Upper lobe of right lung (tissue), 1 donor: ENCODE measurements at regions not wholly inside any gene's neighbourhood (a gene's known extent, or its start where the extent isn't known, plus 50 kb on each side); places are given as distances from the start of the nearest gene placed in this dataset.

Experiments used
- ATAC-seq: fragments of 200-7000 bp; cut with Tn5 transposase; one replicate; pipeline ENCODE4 v1.9.1; 2020; ENCODE audit warnings: mild to moderate bottlenecking, moderate library complexity
- DNase-seq: peaks from one replicate; pipeline ENCODE4 v3.0.0-alpha.2; 2020
- H3K27ac ChIP-seq: fragments of 200-600 bp; one replicate; pipeline ENCODE4 v1.8.0; 2022
- H3K27me3 ChIP-seq: fragments of 200-600 bp; one replicate; pipeline ENCODE4 v1.8.0; 2022; ENCODE audit warnings: mild to moderate bottlenecking
- H3K36me3 ChIP-seq: fragments of 200-600 bp; one replicate; pipeline ENCODE4 v1.8.0; 2022
- H3K4me1 ChIP-seq: fragments of 200-600 bp; one replicate; pipeline ENCODE4 v1.8.0; 2022
- H3K4me3 ChIP-seq: fragments of 200-600 bp; one replicate; pipeline ENCODE4 v1.8.0; 2022; ENCODE audit warnings: mild to moderate bottlenecking
- H3K9me3 ChIP-seq: fragments of 200-600 bp; one replicate; pipeline ENCODE4 v1.8.0; 2022
- intact Hi-C: fragments of 100-400 bp; cut with DNase I; formaldehyde crosslinking; loops from one replicate; pipeline ENCODE4 v1.11.0; 2022
- TF ChIP-seq, protein P1 (sequence below): fragments of 200-600 bp; IDR thresholded peaks from one replicate; pipeline ENCODE4 v1.8.0; 2022; ENCODE audit warnings: antibody characterized with exemption
- donor health status: DM: no; HTN: yes; CAD: no; lungs with severe emphysema.

DNA sequence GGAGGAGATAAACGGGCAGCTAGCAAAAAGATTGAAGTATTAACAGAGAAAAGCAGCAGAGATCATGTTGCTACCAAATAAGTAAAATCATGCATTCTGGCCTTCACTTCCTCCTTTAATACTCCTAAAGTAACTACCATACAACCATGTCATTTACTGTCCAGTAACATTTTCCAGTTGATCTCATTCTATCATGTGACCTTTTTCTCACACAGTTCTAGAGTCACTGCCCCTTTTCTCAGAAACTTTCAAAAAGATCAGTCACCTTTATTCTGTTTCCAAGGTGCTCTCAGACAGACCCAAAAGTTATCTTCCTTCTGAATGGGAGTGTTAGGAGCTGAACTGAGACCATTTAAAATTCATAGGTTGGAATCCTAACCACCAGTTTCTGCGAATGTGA, 984.4 kb downstream of the FAM181B start:
- no peaks in the 10 kb centered on the region for H3K9me3 ChIP-seq
- ATAC-seq (no peak), DNase-seq (no peak)
- intact Hi-C loops = no loop called here
- no peaks in the 10 kb centered on the region for H3K27me3 ChIP-seq
- TF ChIP-seq, protein P1, sequence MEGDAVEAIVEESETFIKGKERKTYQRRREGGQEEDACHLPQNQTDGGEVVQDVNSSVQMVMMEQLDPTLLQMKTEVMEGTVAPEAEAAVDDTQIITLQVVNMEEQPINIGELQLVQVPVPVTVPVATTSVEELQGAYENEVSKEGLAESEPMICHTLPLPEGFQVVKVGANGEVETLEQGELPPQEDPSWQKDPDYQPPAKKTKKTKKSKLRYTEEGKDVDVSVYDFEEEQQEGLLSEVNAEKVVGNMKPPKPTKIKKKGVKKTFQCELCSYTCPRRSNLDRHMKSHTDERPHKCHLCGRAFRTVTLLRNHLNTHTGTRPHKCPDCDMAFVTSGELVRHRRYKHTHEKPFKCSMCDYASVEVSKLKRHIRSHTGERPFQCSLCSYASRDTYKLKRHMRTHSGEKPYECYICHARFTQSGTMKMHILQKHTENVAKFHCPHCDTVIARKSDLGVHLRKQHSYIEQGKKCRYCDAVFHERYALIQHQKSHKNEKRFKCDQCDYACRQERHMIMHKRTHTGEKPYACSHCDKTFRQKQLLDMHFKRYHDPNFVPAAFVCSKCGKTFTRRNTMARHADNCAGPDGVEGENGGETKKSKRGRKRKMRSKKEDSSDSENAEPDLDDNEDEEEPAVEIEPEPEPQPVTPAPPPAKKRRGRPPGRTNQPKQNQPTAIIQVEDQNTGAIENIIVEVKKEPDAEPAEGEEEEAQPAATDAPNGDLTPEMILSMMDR = no peak
- no peaks in the 10 kb centered on the region for H3K36me3 ChIP-seq
- H3K4me1 ChIP-seq = no peaks in the 10 kb centered on the region
- H3K27ac ChIP-seq = no peak overlapping the region
- H3K4me3 ChIP-seq = no peak overlapping the region

DNA sequence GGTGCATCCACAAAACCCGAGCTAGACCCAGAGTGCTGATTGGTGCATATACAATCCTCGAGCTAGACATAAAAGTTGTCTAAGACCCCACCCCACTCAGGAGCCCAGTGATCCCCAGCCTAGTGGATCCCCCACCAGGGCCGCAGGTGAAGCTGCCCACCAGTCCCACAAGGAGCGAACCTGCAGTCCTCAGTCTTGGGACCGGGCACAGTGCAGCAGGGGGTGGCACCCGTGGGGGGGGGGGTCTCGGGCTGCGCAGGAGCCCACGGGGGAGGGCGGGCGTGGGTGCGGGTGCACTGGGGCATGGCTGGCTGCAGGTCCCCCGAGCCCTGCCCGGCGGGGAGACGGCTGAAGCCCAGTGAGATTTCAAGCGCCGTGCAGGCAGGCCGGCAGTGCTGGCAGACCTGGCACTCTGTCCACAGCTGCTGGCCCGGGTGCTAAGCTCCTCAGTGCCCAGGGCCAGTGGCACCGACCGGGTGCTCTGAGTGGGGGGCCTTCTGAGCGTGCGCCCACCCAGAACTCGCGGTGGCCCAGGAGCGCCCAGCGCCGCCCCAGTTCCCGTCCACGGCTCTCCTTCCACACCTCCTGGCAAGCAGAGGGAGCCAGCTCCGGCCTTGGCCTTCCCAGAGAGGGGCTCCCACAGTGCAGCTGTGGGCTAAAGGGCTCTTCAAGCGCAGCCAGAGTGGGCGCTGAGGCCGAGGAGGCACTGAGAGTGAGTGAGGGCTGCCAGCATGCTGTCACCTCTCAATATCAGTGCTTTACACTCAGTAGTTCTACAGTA, 989.1 kb downstream of the FAM181B start:
- Histone ChIP-seq H3K4me3 (no peak overlapping the region), H3K27me3 (no peaks in the 10 kb centered on the region), H3K4me1 (no peaks in the 10 kb centered on the region), H3K9me3 (no peaks in the 10 kb centered on the region), H3K27ac (no peak overlapping the region), H3K36me3 (no peaks in the 10 kb centered on the region)
- TF ChIP-seq, protein P1 = no peak
- intact Hi-C loops = no loop called here
- DNase-seq (peak; percentile 49), ATAC-seq (peak; percentile 56)

DNA sequence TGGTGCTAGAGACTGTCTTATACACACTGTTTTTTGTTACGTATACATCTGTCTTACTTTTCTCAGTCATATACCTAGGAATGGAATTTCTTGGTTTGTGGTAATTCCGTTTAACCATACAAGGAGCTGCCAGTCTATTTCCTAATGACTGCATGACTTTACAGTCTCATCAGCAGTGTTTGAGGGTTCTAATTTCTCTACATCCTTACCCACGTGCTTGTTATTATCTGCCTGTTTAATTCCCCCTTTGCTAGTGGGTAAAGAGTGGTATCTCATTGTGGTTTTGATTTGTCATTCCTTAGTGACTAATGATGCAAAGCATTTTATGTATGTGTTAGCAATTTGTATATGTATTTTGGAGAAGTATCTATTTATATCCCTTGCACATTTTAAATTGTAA, 1008.0 kb downstream of the FAM181B start:
- Histone ChIP-seq H3K4me1 (no peaks in the 10 kb centered on the region), H3K27me3 (no peaks in the 10 kb centered on the region), H3K36me3 (no peaks in the 10 kb centered on the region), H3K4me3 (no peak overlapping the region), H3K27ac (no peak overlapping the region), H3K9me3 (peaks cover 1% of the 10 kb centered on the region)
- ATAC-seq (no peak), DNase-seq (no peak)
- TF ChIP-seq, protein P1 = no peak
- intact Hi-C loops = no loop called here

DNA sequence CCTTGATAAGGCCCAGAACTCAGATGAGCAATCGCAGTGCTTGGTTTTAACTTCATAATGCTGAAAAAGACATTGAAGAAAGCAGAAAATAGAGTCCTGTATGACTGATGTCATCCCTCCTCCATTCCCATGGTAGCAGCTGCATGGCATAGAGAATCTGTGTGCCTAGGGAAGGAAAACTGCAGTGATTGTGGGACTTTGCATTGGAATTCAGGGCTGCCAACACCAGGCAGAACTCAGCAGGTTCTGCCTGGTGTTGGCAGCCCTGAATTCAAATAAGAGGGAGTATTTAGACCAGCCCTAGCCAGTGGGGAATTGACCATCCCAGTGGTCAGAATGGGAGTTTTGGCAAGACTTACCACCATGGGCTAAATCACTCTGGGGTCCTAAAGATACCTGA, 1016.0 kb downstream of the FAM181B start:
- H3K4me1 ChIP-seq = no peaks in the 10 kb centered on the region
- no peak overlapping the region for H3K27ac ChIP-seq
- no peaks in the 10 kb centered on the region for H3K27me3 ChIP-seq
- H3K36me3 ChIP-seq = no peaks in the 10 kb centered on the region
- no peak overlapping the region for H3K4me3 ChIP-seq
- DNase-seq (no peak), ATAC-seq (no peak)
- TF ChIP-seq, protein P1 = no peak
- H3K9me3 ChIP-seq = no peaks in the 10 kb centered on the region
- intact Hi-C loops = no loop called here

DNA sequence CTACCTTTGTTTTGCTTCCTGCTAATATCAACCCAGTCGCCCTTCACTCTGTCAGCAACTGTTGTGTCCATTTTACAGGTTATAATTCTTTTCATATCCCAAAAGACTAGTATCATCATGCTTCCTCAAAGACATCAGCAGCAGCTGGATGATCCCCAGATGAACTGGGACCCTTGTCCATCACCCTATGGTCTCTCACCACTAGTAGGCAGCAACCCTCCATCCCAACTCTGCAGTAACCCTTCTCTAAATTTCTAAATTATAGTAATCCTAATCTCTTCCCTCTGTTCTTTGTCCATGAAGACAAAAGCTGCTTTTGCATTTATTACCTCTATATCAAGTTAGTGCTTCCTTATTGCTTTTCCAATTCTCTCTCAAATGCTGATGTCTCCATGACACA, 1025.8 kb downstream of the FAM181B start:
- Histone ChIP-seq H3K4me1 (no peaks in the 10 kb centered on the region), H3K4me3 (no peak overlapping the region), H3K36me3 (no peaks in the 10 kb centered on the region), H3K9me3 (no peaks in the 10 kb centered on the region), H3K27me3 (no peaks in the 10 kb centered on the region), H3K27ac (no peak overlapping the region)
- TF ChIP-seq, protein P1 = no peak
- no peak for ATAC-seq
- intact Hi-C loops = no loop called here
- no peak for DNase-seq
